GM12874 (cell line): ENCODE measurements at regions not wholly inside any gene's neighbourhood (a gene's known extent, or its start where the extent isn't known, plus 50 kb on each side); places are given as distances from the start of the nearest gene placed in this dataset.

ENCODE experiments used
- TF ChIP-seq, protein P1 (sequence below): IDR thresholded peaks from 2 replicates; pipeline ENCODE4 v1.5.1; 2011; ENCODE audit warnings: low read depth, mild to moderate bottlenecking, control low read depth, low read length, moderate library complexity; ENCODE audit not compliant: insufficient read depth

DNA sequence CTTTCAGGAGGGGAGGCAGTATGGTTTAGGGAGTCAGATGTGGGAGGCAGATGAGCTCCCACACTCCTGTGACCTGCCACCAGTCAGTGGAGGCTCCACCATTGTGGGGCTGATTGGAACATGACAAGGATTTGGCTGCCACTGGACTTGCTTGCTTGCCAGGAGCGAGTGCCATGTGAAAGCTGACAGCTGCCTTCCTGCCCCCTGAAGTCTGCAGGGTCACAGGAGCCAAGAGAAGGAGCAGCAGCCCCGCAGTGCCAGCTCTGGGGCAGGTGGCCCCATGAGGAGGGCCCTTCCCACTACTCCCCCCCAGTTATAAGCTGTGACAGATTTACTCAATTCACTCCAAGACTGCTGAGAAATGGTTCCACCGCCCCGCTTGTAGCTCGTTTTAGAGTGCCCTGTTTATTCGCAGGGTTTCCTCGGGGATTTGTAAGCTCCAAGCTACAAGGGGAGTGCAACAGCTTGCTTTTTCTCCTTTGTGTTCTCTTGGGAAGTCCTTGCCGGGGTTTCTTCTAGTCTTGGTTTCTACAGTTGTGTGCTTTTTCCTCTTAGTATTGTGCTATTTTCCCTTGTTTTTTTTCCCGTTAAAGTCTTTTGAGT is 414.3 kb downstream of the MEIS1 start:
- TF ChIP-seq, protein P1, sequence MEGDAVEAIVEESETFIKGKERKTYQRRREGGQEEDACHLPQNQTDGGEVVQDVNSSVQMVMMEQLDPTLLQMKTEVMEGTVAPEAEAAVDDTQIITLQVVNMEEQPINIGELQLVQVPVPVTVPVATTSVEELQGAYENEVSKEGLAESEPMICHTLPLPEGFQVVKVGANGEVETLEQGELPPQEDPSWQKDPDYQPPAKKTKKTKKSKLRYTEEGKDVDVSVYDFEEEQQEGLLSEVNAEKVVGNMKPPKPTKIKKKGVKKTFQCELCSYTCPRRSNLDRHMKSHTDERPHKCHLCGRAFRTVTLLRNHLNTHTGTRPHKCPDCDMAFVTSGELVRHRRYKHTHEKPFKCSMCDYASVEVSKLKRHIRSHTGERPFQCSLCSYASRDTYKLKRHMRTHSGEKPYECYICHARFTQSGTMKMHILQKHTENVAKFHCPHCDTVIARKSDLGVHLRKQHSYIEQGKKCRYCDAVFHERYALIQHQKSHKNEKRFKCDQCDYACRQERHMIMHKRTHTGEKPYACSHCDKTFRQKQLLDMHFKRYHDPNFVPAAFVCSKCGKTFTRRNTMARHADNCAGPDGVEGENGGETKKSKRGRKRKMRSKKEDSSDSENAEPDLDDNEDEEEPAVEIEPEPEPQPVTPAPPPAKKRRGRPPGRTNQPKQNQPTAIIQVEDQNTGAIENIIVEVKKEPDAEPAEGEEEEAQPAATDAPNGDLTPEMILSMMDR: no peak

DNA sequence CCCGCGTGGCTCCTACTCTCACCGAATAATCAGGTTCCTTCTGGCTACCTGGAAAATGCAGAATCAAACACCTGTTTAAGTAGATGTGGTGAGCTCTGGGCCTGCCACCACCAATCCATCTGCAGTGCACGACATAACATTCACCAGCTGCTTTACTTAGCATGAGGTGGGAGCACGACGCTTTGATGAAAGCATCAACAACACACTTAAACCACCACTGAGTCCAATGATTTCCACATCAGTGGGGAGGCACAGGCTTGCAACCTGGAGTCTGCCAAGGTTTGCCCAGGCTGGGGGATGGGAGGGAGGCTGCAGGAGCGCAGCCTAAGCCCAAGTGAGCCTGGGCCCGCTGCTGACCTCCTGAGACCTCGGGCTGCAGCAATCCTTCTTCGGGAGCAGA is 415.5 kb downstream of the MEIS1 start:
- TF ChIP-seq, protein P1: no peak

DNA sequence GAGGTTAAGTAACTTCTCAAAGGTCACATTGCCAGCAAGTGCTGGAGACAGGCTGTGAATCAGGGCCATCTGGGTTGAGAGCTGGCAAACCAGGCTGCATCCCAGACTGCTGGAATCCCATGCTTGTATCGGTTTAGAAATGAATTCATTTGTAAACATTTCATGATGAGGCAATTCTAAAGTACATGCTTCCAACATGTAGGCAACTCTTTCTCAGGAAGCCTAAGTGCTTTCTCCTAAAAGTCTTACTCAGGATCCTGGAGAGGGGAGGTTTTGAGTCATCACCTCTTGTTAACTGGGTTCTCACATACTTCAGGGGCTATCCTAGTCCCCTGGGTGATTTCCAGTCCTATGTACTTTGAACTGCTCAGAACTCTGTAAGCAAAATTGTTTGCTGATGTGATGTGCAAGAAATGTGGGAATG is 416.5 kb downstream of the MEIS1 start:
- TF ChIP-seq, protein P1: no peak

DNA sequence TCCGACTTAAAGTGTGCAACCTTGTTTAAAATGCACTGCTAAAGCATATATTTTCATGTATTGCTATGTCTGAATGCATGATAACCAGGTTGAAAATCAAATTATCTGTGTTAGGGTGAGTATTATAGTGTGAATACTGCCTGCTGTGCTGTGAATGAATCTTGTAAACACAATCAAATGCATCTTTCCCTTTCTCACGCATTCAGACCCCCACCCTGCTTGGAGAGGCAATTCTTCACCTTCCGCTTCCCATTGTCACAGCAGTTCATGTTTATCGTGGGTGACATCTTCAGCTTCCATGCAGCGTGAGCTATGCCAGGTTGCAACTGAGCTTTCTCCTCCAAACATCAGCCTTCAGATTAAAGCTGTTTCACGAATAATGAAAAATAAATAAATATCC is 418.0 kb downstream of the MEIS1 start:
- TF ChIP-seq, protein P1: no peak

DNA sequence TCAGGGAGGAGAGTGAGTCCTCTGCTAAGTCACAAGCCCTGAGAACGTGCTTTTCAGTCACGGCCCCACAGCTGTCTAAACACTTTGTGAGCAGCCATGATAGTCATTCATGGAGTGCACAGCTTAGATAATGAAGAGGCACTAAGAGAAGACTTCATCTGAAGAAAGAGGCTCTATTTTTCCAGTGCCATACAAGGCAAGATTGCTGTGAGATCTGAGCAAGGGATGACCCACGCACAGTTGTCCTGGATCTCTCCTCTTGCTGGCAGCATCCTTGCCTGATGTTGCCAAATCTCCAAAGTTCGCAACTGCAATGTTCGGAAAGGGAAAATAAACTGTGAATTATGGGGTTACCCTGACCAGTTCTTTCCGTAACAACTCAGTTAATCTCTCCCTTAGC is 418.7 kb downstream of the MEIS1 start:
- TF ChIP-seq, protein P1: no peak

DNA sequence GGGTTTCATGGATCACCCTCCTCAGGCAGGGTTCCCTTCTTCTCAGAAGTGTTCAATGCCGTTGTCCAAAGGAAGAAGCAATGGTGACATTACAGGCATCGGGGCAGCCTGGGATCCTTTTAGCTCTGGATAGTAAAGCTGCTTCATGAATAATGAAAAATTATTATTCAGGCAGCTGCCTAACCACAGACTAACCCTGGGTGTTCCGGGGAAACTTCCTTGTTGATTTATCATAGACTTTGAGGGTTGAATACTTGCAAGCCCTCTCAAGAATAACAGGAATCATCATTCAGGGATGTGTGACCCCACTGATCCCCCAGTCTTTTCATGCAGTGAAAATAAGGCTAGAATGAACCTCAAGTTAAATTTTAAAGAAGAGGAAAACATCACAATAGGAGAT is 419.4 kb downstream of the MEIS1 start:
- TF ChIP-seq, protein P1: no peak

DNA sequence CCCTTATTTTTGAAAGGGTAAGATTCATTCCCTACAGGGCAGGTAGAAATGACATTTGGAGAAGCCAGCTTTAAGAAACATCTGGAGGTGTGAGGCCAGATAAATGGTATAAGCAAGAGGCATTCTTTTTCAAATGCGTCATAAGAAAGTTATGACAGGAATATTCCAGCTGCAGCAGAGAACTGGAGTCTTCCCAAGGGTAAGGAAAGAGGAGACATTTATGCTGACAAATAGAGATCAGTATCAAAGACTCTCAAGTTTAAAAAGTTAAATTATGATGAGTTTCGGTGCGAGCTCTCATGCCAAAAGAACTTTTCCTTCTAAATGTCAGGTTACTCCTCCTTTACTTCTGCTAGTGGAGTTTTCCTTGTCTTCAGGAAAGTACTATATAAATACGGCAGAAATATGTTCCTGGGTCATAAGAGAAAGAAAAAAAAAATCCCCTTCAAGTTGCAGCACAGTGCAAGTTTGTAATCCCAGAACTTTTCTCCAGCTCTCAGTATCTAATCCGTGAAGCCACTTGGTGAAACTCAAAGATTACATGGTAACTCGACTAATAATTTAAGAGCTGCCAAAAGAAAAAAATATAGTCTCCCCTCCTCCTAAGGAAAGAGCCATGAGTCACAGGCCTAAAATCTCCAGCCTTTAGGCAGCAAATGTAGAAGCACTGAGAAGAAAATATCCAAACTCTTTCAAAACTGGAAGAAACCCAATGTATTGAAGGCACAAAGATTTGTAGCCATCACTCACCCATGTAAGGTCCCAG is 428.1 kb downstream of the MEIS1 start:
- TF ChIP-seq, protein P1: no peak
